Tongue (tissue), 1 donor: ENCODE measurements at regions not wholly inside any gene's neighbourhood (a gene's known extent, or its start where the extent isn't known, plus 50 kb on each side); places are given as distances from the start of the nearest gene placed in this dataset.

Source experiments
- DNase-seq: peaks from one replicate; pipeline ENCODE4 v3.0.0-alpha.2; 2015

DNA sequence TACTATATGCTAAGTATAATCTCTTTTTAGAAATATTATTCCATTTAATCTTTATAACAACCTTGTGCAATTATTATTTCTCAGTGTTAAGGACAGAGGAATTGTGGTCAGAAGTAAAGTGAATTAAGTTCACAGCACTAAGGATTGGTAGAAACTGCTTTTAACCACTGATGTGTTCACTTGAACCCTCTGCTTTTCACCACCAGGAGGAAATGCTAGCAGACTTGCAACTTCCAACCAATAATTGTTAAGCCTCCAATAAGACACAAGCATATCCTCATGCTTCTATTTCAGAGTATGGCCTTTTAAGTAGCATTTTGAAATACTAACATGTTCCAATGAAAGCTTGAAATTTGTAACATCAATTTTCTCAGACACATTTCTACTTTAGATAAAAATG is 527.4 kb downstream of the SI start:
- DNase-seq: no peak

GRCh38 chr3:164539215-164539614 is 539.1 kb downstream of the SI start:
- peak; percentile 8 for DNase-seq

GRCh38 chr3:164537485-164537884 is 540.8 kb downstream of the SI start:
- peak; percentile 19 for DNase-seq

DNA sequence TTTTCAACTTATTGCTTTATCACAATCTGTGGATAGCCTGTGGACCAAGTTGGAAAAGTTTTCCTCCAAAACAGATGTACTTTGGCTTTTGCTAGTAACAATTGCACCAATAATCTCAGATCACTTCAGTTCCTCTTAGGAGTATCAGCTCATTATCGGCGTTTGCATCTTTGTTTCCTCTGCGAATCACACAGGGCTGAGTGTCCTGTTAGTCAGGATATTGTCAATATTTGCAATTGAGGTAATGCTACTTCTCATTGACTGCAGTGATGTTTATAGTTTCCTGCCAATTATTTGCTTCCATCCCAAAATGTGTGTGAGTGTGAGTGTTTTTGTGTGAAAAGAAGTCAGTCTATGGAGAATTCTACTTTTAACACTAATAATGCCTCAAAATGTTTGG is 545.0 kb downstream of the SI start:
- no peak for DNase-seq

GRCh38 chr3:164526250-164526649 is 552.0 kb downstream of the SI start:
- no peak for DNase-seq

DNA sequence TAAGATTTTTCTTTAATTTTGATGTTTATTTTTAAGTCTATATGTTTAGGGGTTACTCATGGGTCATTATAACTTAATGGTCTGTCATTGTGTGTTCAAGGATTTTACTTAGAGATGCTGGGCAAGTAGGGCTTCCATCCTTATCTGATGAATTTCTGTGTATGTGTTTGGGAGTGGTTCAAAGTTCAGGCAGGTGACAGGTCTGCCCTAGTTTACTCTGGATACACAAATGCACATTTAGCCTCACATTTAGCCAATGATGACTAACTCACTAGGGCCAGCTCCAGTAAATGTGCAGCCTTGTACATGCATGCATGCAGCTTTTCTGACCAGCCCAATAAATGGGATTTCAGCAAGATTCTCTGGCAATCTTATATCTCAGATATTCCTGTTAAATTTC is 554.1 kb downstream of the SI start:
- DNase-seq: no peak

DNA sequence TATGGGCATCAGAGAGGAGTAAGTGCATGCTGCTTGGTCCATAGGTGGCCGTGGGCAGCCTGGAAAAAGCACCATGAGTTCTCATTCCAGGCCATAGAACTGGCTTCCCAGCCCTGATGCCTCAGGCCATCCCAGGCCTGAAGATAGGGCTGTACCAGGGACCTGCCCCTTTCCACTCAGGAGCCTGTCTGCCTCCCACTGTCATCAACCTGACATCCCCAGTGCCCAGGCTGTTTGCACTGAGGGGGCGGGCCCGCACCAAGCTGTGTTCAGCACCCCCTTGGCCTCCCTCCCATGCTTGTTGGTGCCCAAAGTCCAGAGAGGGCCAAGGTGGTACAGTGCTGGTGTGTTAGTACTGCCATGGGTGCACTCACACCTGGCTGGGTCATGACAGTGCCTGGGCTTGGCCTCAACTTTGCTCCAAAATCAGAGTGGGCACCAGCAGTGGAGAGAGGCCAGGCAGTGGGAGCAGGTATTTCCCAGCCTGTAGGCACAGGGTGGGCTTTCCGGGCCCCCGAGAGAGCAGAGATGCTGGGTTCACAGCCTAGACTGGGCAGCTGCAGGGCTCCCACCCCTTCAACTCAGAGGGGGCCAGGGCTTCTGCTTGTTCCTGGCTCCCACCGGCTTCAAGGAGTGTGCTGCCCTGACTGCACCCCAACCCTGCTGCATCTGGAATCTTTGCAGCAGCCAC is 556.1 kb downstream of the SI start:
- DNase-seq: no peak

DNA sequence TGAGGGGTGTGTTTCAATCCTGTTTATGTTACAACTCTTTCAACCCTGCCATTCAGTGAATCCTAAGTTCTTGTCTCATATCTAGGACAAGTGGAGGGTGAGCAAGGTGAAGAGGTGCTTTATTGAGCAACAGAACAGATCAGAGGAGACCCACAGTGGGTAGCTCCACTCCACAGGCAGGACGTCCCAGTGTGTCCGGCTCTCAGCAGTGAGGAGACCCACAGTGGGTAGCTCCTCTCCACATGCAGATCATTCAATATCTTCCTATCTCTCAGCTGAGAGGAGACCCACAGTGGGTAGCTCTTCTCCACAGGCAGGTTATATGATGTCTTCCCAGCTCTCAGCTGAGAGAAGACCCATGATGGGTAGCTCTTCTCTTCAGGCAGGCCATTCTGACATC is 556.7 kb downstream of the SI start:
- DNase-seq: no peak

DNA sequence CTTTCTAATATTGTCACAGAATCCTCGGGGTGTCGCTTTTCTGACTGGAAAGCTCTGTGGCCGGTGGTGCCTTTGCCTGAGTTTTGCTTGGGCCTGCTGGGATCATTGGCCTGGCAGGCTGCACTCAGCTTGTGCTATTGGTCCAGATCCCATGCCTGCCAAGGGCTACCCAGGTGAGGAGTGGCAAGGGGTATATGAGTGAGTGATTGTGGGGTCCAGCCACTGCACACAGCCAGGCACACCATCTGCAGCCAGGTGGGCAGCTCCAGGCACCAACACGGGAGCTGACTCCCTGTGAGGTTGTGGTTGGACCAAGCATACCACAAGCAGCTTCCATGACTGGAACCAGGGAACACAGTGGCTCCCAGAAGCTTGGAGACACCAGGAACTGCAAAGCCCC is 557.2 kb downstream of the SI start:
- no peak for DNase-seq

- DNase-seq: no peak
These were observed 563.0 kb downstream of the SI start for GRCh38 chr3:164515256-164515655.

DNA sequence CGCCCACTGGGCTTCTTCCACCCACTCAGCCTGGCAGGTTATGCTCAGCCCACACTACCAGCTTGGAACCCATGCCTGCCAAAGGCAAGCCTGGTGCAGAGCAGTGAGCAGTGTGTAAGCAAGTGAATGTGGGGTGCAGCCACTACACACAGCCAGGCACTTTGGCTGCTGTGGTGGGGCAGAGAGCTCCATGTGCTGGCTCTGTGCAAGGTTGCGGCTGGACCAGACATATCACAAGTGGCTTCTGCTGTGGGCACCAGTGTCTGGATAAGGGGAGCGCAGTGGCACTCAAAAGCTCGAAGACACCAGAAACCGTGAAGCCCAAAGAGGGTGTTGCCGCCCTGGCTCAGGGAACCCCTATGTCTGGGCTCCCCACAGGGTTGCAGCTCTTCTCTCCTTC is 563.7 kb downstream of the SI start:
- DNase-seq: no peak

GRCh38 chr3:164507886-164508285 is 570.4 kb downstream of the SI start:
- no peak for DNase-seq

GRCh38 chr3:164498917-164499316 is 579.4 kb downstream of the SI start:
- no peak for DNase-seq

DNA sequence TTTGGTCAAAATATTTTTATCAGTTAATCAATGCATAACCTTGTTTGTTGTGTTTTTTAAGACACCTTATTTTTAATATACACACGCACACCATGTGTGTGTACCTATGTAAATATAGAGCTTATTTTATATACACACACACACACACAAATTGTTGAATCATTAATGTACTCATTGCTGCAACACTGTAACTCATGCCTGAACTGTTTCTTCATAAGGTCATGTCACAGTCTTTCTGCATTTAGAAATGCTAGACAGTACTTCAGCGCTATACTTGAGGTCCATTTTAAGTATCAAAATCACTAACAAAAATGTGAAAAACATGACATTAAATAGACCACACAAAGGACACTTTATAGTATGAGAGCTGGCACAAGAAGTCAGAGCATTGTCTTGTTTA is 589.4 kb downstream of the SI start:
- no peak for DNase-seq

DNA sequence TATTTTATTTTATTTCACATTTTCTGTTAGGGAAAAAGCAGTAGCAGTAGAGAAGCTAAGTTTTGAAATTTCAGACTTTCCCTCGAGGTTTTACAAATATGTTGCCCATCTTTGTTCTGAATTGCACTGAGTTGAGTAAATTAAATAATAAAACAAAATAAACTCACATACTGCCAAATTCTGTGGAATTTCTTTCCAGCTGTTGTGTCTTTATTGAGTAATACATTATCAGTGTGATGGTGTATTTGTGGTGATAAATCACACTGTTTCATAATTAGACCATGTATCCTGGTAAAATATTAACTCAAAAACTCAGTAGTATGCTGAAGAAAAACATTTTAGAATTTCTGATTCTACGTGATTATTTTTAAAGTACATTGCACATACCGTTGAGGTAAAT is 592.1 kb downstream of the SI start:
- DNase-seq: no peak

DNA sequence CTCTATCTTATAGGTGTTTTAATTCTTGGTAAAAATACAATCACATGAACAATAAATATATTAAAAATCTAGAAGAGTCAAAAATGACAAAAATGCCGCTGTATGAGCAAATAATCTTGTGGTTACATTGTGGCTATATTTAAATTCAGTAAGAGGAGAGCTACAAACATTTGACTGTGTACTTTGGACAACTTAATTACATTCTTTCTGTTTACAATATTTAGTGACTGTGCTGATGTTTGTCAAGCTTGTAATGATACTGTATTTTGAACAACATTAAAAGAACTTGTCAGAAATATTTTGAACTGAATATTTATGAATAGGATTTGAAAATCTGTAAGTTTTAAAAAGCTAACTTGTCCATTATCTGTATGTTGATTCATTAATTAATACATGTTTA is 598.3 kb downstream of the SI start:
- no peak for DNase-seq

DNA sequence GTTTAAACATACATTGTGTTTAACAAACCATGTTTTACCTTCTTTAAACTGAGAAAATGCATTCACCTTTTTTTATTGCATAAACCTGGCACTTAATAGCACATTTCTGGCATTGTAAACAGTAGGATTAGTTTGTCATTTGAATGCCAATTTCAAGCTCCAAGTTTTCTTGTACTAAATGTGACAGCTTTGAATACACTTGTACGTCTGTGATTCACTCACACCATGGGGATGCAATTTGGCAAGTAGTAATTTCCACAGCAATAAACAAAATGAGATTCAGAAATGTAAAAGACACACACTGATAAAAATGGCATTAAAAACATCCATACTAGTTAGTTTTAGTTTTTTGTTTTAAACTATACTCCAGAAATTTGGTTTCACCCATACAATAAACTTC is 598.9 kb downstream of the SI start:
- no peak for DNase-seq

DNA sequence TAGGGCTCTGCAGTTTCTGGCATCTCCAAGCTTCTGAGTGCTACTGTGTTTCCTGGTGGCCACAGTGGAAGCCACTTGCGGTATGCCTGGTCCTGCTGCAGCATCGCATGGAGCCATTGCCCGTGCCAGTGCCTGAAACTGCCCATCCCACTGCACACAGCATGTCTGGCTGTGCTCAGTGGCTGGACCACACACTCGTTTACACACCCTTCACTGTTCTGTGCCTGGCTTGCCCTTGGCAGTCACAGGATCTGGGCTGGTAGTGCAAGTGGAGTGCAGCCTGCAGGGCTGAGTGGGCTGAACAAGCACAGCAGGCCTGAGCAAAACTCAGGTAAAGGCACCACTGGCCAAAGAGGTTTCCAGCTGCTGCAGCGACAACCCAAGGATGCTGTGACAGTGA is 600.0 kb downstream of the SI start:
- DNase-seq: no peak

DNA sequence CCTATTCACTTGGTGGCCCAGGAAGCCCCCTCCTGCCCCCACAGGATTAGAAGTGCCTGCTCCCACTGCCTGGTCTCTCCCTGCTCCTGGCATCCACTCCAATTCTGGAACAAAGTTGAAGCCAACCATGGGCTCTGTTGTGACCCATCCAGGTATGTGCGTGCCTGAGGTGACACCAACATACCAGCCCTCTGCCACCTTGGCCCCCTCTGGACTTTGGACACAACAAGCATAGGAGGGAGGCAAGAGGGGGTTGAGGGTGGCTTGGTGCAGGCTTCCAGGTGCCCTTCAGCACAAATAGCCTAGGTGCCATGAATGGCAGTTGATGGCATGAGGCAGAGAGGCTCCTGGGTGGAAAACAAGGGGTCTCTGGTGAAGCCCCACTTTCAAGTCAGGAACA is 600.9 kb downstream of the SI start:
- DNase-seq: no peak

DNA sequence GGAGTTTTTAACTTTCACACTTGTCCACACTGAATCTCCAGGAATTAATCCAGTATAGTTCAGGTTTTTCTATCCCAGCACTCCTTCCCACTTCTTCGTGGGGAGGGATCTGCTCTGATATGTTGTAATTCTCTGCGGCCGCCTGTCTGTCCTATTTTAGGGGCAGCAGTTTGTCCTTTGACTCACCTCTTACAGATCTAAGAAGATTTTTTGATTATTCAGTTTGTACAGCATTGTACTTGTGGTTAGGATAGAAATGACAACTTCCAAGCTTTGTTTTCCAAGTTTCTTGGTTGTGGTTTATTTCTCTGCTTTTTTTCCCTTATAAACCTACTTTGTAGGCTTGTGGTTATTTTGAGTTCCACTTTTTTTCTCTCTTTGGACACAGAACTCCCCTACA is 601.7 kb downstream of the SI start:
- no peak for DNase-seq

- no peak for DNase-seq
These were observed 607.8 kb downstream of the SI start for GRCh38 chr3:164470471-164470870.

- no peak for DNase-seq
These were observed 610.2 kb downstream of the SI start for GRCh38 chr3:164468055-164468454.

DNA sequence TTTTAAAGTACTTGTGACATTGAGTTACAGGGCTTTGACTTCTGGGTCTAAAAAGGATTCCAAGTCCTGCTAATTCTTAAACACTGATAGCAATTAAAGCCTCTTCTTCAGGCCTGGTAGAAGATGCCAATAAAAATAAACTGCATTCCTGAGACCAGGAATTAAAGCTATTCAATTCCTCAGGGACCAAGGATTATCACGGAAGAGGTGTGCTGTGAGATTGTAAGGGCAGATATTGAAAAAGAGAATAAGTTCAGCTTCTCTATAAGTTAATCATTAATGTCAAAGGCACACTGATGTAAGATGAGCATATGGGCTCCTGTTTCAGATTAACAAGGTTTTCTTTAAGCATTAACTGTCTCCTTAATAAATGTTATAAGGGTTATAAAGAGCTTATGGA is 611.3 kb downstream of the SI start:
- no peak for DNase-seq

GRCh38 chr3:164465172-164465571 is 613.1 kb downstream of the SI start:
- no peak for DNase-seq

DNA sequence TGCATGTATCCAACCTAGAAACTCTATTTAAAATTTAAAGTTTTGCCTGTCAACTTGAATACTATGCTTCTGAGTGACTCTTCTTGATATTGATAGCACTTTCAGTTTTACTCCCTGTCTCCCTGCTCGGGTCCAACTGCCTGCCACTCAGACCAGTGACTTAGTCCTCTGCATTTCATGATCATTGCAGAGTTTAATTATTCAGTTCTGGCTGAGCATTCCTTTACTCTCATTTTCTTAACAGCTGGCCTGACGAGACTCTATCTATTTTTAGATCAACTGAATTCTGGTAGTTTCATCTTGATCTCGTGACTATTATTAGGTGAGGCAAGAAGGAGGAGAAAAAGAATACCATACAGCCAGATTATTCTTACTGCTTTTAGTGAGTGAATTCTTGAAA is 617.4 kb downstream of the SI start:
- DNase-seq: peak; percentile 1
